Esophagus muscularis mucosa (tissue), 4 donors: ENCODE measurements at regions not wholly inside any gene's neighbourhood (a gene's known extent, or its start where the extent isn't known, plus 50 kb on each side); places are given as distances from the start of the nearest gene placed in this dataset.
"Not testable (repeated sequence)": the region's sequence is repeated elsewhere in the genome, so short reads cannot be mapped to it uniquely, and the experiment has no call there.

ENCODE experiments used
- DNase-seq: peaks from one replicate; pipeline ENCODE4 v3.0.0-alpha.2; 2017; ENCODE audit errors: extremely low spot score
- H3K27ac ChIP-seq, 4 donors: fragments of 200-600 bp; sonication (generic); replicated peaks in 1 of 4; 1 replicate in 3 of 4; 2 replicates in 1 of 4; pipeline ENCODE4 v1.5.1; 2016 to 2019; ENCODE audit warnings: mild to moderate bottlenecking in 1 of 4
- H3K27me3 ChIP-seq, 4 donors: fragments of 200-600 bp; sonication (generic); one replicate each; pipeline versions ENCODE4 v1.5.1 to v1.6.0; 2016 to 2019
- H3K36me3 ChIP-seq, 4 donors: fragments of 200-600 bp; sonication (generic); one replicate each; pipeline ENCODE4 v1.5.1; 2016 to 2019
- H3K4me1 ChIP-seq, 4 donors: fragments of 200-600 bp; sonication (generic); one replicate each; pipeline ENCODE4 v1.5.1; 2016 to 2019
- H3K4me3 ChIP-seq, 4 donors: fragments of 200-600 bp; sonication (generic); 1 replicate in 2 of 4; 2 replicates in 2 of 4; pipeline ENCODE4 v1.5.1; 2016 to 2019; ENCODE audit warnings: mild to moderate bottlenecking in 4 of 4, moderate library complexity in 1 of 4
- H3K9me3 ChIP-seq, 4 donors: fragments of 200-600 bp; sonication (generic); 1 replicate in 3 of 4; 2 replicates in 1 of 4; pipeline ENCODE4 v1.5.1; 2016 to 2019
- EP300 ChIP-seq: sonication (generic); formaldehyde crosslinking; IDR thresholded peaks from one replicate; pipeline ENCODE4 v1.6.1; 2017; ENCODE audit warnings: antibody characterized with exemption
- POLR2A ChIP-seq: fragments of 450-650 bp; IDR thresholded peaks from one replicate; pipeline ENCODE4 v1.6.1; 2017; ENCODE audit warnings: antibody characterized with exemption, moderate library complexity, mild to moderate bottlenecking, low read depth
- POLR2AphosphoS5 ChIP-seq, 2 donors: sonication (generic); formaldehyde crosslinking; IDR thresholded peaks; one replicate each; pipeline ENCODE4 v1.6.1; 2017; ENCODE audit warnings: antibody characterized with exemption in 2 of 2
- WGBS: methylation state at CpG from one replicate; pipeline ENCODE4 v1.1.5; 2018; 5-methylcytosine and 5-hydroxymethylcytosine counted together
- intact Hi-C: fragments of 100-400 bp; cut with DNase I; formaldehyde crosslinking; loops from one replicate; pipeline ENCODE4 v1.15.1; 2023
- small RNA-seq, 3 donors: library from RNA; depleted of rRNA; stranded (forward); fragments of <200 nt; gene quantifications; one replicate each; pipeline ENCODE3, GENCODE V24; 2016
- TF ChIP-seq, protein P1 (sequence below), 3 experiments: fragments of 200-600 bp in 2 of 3; fragments of 450-650 bp in 1 of 3; sonication (generic) in 2 of 3; IDR thresholded peaks; one replicate each; pipeline ENCODE4 v1.5.1; 2017 to 2019; ENCODE audit warnings: antibody characterized with exemption in 3 of 3, mild to moderate bottlenecking in 2 of 3, moderate library complexity in 1 of 3

DNA sequence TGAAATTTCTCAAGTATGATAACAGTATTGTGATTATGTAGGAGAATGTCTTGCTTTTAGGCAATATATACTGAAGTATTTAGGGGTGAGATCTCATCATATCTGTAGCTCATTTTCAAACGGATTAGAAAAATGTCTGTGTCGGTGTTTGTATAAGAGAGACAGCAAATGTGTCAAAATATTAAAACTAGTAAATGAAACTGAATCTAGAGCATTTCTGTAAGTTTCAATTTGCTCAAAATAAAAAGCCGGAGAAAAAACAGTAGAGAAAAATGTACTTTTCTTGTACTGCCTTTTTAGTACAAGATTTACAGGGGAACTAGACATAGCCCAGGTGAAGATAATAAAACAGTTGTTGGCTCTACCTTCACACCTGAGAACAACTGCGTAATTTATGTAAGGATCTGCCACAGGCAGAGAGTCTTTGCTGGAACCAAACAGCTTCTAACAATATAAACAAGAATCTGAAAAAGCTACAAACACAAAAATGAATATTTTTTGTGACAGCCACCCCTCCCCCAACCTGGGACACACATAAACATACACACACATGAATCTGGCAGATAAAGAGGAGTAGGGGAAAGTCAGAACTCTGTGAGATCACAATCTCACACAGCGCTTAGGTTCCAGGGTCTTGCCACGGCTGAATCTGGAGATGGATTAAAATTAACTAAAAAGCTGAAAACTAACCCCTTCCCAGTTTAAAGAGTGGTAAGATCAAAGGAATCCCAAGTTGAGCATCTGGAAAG, 153.3 kb downstream of the AVL9 start:
- Histone ChIP-seq H3K36me3 (no peaks in the 10 kb centered on the region), H3K4me1 (no peaks in the 10 kb centered on the region), H3K9me3 (no peaks in the 10 kb centered on the region), H3K4me3 (no peak overlapping the region), H3K27me3 (no peaks in the 10 kb centered on the region), H3K27ac (no peak overlapping the region)
- intact Hi-C loops = no loop called here
- no peak for TF ChIP-seq POLR2A
- TF ChIP-seq POLR2AphosphoS5 (IDR thresholded peaks at IDR 0.05) = no peak
- TF ChIP-seq, protein P1, sequence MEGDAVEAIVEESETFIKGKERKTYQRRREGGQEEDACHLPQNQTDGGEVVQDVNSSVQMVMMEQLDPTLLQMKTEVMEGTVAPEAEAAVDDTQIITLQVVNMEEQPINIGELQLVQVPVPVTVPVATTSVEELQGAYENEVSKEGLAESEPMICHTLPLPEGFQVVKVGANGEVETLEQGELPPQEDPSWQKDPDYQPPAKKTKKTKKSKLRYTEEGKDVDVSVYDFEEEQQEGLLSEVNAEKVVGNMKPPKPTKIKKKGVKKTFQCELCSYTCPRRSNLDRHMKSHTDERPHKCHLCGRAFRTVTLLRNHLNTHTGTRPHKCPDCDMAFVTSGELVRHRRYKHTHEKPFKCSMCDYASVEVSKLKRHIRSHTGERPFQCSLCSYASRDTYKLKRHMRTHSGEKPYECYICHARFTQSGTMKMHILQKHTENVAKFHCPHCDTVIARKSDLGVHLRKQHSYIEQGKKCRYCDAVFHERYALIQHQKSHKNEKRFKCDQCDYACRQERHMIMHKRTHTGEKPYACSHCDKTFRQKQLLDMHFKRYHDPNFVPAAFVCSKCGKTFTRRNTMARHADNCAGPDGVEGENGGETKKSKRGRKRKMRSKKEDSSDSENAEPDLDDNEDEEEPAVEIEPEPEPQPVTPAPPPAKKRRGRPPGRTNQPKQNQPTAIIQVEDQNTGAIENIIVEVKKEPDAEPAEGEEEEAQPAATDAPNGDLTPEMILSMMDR (IDR thresholded peaks at IDR 0.05) = no peak
- TF ChIP-seq EP300 = no peak
- WGBS = 87% methylated on average over 6 of the region's 6 CpGs
- DNase-seq = no peak

DNA sequence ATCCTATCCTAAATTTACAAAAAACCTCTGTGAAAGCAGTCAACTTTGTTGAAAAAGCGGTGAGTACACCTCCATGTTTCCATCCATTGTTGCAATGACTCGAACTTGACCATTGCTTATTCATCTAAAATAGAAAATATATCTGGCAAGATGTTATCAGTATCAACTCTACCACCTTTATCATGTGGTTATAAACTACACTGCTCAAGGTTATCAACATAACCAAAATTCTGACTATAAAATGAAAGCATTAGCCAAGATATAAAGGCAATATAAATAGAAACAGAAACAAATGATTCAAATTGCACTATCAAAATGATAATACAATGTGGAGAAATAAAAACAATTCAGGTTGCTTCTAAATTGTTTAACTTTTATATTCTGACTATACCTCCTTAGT, 150.0 kb downstream of the AVL9 start:
- intact Hi-C loops, DNase-seq, H3K36me3 ChIP-seq, H3K4me1 ChIP-seq, H3K27me3 ChIP-seq, H3K4me3 ChIP-seq, H3K9me3 ChIP-seq, H3K27ac ChIP-seq: not testable (repeated sequence)
- WGBS = 91% methylated on average over 2 of the region's 2 CpGs

DNA sequence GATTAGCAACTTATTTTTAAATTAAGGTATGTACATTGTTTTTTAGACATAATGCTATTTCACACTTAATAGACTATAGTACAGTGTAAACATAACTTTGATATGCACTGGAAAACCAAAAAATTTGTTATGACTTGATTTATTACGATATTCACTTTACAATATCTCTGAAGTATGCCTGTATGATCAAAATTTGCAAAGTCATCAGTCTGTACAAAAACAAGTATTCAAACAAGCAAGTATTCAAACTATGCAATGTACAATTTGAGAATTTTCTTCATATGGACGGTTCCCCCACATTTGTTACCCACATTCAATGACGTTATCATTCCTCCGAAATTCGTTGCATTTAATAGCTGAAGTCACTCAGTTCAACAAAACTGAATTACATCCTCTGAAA, 147.9 kb downstream of the AVL9 start:
- no peaks in the 10 kb centered on the region for H3K4me1 ChIP-seq
- TF ChIP-seq, protein P1 (IDR thresholded peaks at IDR 0.05) = no peak
- TF ChIP-seq POLR2AphosphoS5 (IDR thresholded peaks at IDR 0.05) (no peak), POLR2A (no peak), EP300 (no peak)
- no peaks in the 10 kb centered on the region for H3K27me3 ChIP-seq
- H3K4me3 ChIP-seq = no peak overlapping the region
- peaks cover 0 to 7% (median 0%) of the 10 kb centered on the region in 4 donors for H3K36me3 ChIP-seq
- H3K9me3 ChIP-seq = no peaks in the 10 kb centered on the region
- DNase-seq = no peak
- no peak overlapping the region for H3K27ac ChIP-seq
- intact Hi-C loops = no loop called here
- WGBS = 95% methylated on average over 5 of the region's 5 CpGs

DNA sequence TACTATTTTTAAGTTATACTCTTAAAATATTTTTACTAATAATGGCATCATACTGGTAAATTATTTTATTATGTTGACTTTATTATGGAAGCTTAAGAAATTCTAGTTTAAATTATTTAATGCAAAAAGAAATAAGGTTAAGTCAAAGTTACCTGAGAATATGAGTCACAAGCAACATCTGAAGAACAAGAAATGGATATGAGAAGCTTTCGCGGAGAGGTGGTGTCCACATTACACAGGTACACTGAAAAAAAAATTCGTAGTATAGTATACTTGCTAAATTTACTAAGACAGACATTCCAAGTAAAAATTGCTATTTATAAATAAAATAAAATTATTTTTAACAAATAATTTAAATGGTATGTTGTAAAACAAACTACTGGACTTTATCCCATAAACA, 143.8 kb downstream of the AVL9 start:
- H3K4me1 ChIP-seq = no peaks in the 10 kb centered on the region
- intact Hi-C loops = no loop called here
- TF ChIP-seq, protein P1 (IDR thresholded peaks at IDR 0.05) = no peak
- no peak for TF ChIP-seq POLR2A
- H3K9me3 ChIP-seq = peaks cover 0 to 5% (median 2%) of the 10 kb centered on the region in 4 donors
- WGBS = 97% methylated on average over 3 of the region's 3 CpGs
- no peak overlapping the region for H3K4me3 ChIP-seq
- no peak for DNase-seq
- H3K27ac ChIP-seq = no peak overlapping the region
- H3K27me3 ChIP-seq = no peaks in the 10 kb centered on the region
- H3K36me3 ChIP-seq = peaks cover 0 to 7% (median 0%) of the 10 kb centered on the region in 4 donors

DNA sequence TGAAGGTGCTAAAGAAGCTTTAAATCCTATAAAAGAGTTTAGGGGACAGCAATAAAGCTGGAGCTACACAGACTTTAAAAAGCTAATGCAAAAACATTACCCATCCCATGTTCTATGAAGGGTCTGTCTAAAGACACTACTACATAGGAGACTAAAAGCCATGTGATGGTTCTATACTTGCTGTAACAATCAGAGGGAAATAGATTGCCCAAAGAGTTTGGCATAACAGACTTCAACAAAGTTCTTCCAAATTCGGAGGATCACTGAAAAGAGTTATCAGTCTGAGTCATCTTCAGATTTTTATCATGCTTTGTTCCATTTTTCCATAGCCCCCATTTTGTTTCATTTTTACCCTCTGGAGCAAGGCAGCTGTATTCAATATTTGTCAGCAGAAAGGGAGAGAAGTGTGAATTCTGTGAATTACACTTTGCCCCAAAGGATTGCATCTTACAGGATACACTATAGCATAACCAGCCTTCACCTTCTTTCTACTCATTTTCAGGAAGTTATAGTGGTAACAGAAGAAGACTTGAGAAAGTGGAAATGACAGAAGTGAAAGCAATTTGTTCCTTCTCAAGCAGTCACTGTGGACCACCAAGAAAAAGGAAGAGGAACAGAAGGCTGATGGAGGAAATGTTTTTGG, 143.3 kb downstream of the AVL9 start:
- 79% methylated on average over 1 of the region's 1 CpG for WGBS
- H3K27me3 ChIP-seq, H3K4me1 ChIP-seq, DNase-seq, H3K36me3 ChIP-seq, intact Hi-C loops, H3K4me3 ChIP-seq, H3K9me3 ChIP-seq, H3K27ac ChIP-seq: not testable (repeated sequence)

Small RNA genes in the stretch of these regions (small RNA-seq; reads per million reads assigned to genes)
- gene AC018645.1 = 0 reads per million in 3 donors
- 0 reads per million in 3 donors for gene MIR550A2
- 0 reads per million in 3 donors for gene RF00322
